DOHH2 (cell line): ENCODE measurements at regions not wholly inside any gene's neighbourhood (a gene's known extent, or its start where the extent isn't known, plus 50 kb on each side); places are given as distances from the start of the nearest gene placed in this dataset.

ENCODE experiments used
- EZH2phosphoT487 ChIP-seq: fragments of 200-600 bp; sonication (generic); IDR thresholded peaks from 2 replicates; pipeline ENCODE4 v1.6.1; 2017; ENCODE audit warnings: borderline replicate concordance, mild to moderate bottlenecking, antibody characterized with exemption, low read length, moderate library complexity, mixed read lengths
- TF ChIP-seq, protein P1 (sequence below): fragments of 200-600 bp; sonication (generic); IDR thresholded peaks from one replicate; pipeline ENCODE4 v1.5.1; 2014; ENCODE audit warnings: antibody characterized with exemption, mild to moderate bottlenecking, low read depth, low read length; ENCODE audit not compliant: poor library complexity, severe bottlenecking

DNA sequence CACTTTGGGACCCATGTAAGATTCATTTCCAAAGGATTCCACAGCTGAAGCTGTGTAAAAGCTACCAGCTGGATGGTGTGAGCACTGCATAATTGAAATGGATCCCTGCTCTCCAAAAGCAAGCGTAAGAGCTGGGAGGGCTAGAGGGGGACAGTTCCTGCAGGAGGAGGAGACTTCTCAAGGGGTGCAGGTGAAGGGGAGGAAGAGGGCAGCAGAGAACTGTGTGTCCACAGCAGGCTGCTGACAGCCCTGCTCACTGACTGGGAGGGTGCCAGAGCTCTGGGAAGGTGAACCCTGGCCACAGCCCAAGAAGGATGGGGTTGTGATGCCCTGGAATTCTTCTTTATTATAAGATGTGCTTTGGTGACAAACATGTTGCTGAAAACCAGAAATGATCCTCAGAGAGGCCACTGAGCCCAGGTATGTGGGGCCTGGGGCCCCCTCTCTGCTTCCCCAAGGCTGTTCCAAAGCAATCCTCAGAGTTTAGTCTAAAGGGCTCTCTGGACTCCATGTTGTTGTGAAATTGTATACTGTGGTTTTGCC is 112.8 kb upstream of the SLC25A48 start:
- TF ChIP-seq, protein P1, sequence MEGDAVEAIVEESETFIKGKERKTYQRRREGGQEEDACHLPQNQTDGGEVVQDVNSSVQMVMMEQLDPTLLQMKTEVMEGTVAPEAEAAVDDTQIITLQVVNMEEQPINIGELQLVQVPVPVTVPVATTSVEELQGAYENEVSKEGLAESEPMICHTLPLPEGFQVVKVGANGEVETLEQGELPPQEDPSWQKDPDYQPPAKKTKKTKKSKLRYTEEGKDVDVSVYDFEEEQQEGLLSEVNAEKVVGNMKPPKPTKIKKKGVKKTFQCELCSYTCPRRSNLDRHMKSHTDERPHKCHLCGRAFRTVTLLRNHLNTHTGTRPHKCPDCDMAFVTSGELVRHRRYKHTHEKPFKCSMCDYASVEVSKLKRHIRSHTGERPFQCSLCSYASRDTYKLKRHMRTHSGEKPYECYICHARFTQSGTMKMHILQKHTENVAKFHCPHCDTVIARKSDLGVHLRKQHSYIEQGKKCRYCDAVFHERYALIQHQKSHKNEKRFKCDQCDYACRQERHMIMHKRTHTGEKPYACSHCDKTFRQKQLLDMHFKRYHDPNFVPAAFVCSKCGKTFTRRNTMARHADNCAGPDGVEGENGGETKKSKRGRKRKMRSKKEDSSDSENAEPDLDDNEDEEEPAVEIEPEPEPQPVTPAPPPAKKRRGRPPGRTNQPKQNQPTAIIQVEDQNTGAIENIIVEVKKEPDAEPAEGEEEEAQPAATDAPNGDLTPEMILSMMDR, result no peak
- no peak for TF ChIP-seq EZH2phosphoT487
